HEK293T (cell line): ENCODE measurements at regions not wholly inside any gene's neighbourhood (a gene's known extent, or its start where the extent isn't known, plus 50 kb on each side); places are given as distances from the start of the nearest gene placed in this dataset.

ENCODE experiments used
- ARNT ChIP-seq: fragments of 450-650 bp; IDR thresholded peaks from 2 replicates; pipeline ENCODE4 v1.6.1; 2017; ENCODE audit warnings: mild to moderate bottlenecking
- BHLHE40 ChIP-seq: fragments of 450-650 bp; IDR thresholded peaks from 2 replicates; pipeline ENCODE4 v1.6.1; 2016; ENCODE audit warnings: mild to moderate bottlenecking, moderate library complexity, borderline replicate concordance
- CTBP1 ChIP-seq: fragments of 450-650 bp; IDR thresholded peaks from 2 replicates; pipeline ENCODE4 v1.6.1; 2016; ENCODE audit warnings: borderline replicate concordance
- ELF4 ChIP-seq: fragments of 450-650 bp; IDR thresholded peaks from 2 replicates; pipeline ENCODE4 v1.6.1; 2017; ENCODE audit warnings: antibody characterized with exemption
- FOXA1 ChIP-seq: fragments of 450-650 bp; IDR thresholded peaks from 2 replicates; pipeline ENCODE4 v1.6.1; 2016; ENCODE audit warnings: mild to moderate bottlenecking
- FOXK2 ChIP-seq: fragments of 450-650 bp; IDR thresholded peaks from 2 replicates; pipeline ENCODE4 v1.6.1; 2016; ENCODE audit warnings: mild to moderate bottlenecking
- HDGF ChIP-seq: fragments of 450-650 bp; IDR thresholded peaks from 2 replicates; pipeline ENCODE4 v1.6.1; 2017; ENCODE audit warnings: antibody characterized with exemption, borderline replicate concordance
- LEF1 ChIP-seq: fragments of 450-650 bp; IDR thresholded peaks from 2 replicates; pipeline ENCODE4 v1.6.1; 2017; ENCODE audit warnings: mild to moderate bottlenecking, borderline replicate concordance
- NFRKB ChIP-seq: fragments of 450-650 bp; IDR thresholded peaks from 2 replicates; pipeline ENCODE4 v1.6.1; 2016; ENCODE audit warnings: mild to moderate bottlenecking, moderate library complexity
- SP1 ChIP-seq: fragments of 450-650 bp; IDR thresholded peaks from 2 replicates; pipeline ENCODE4 v1.6.1; 2017
- SUZ12 ChIP-seq: fragments of 450-650 bp; IDR thresholded peaks from 2 replicates; pipeline ENCODE4 v1.6.1; 2016; ENCODE audit warnings: mild to moderate bottlenecking
- TARDBP ChIP-seq: fragments of 450-650 bp; IDR thresholded peaks from 2 replicates; pipeline ENCODE4 v1.6.1; 2016
- TF ChIP-seq, protein P1 (sequence below): fragments of 450-650 bp; IDR thresholded peaks from 2 replicates; pipeline ENCODE4 v1.6.1; 2016

DNA sequence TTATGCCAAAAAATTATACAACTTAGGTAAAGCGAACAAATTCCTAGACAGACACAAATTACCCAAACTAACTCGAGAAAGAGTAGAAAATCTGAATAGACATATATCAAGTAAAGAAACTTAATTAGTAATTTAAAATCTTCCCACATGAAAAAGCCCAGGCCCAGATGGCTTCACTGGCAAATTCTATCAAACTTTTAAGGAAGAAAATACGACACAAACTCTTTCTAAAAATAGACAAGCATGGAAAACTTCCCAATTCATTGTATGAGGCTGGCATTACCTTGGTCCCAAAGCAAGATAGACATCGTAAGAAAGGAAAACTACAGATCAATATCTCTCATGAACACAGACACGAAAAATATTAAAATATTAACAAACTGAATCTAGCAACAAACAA, 135.3 kb downstream of the DRD1 start:
- no peak for TF ChIP-seq NFRKB
- TF ChIP-seq CTBP1, result no peak
- TF ChIP-seq BHLHE40, result no peak
- TF ChIP-seq TARDBP, result no peak
- no peak for TF ChIP-seq SP1
- TF ChIP-seq HDGF, result no peak
- no peak for TF ChIP-seq SUZ12
- TF ChIP-seq LEF1, result no peak
- TF ChIP-seq, protein P1, sequence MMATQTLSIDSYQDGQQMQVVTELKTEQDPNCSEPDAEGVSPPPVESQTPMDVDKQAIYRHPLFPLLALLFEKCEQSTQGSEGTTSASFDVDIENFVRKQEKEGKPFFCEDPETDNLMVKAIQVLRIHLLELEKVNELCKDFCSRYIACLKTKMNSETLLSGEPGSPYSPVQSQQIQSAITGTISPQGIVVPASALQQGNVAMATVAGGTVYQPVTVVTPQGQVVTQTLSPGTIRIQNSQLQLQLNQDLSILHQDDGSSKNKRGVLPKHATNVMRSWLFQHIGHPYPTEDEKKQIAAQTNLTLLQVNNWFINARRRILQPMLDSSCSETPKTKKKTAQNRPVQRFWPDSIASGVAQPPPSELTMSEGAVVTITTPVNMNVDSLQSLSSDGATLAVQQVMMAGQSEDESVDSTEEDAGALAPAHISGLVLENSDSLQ, result no peak
- TF ChIP-seq FOXA1, result no peak
- no peak for TF ChIP-seq ARNT
- no peak for TF ChIP-seq FOXK2
- TF ChIP-seq ELF4, result no peak
